ENCODE measurements at regions not wholly inside any gene's neighbourhood (a gene's known extent, or its start where the extent isn't known, plus 50 kb on each side); places are given as distances from the start of the nearest gene placed in this dataset.

DNA sequence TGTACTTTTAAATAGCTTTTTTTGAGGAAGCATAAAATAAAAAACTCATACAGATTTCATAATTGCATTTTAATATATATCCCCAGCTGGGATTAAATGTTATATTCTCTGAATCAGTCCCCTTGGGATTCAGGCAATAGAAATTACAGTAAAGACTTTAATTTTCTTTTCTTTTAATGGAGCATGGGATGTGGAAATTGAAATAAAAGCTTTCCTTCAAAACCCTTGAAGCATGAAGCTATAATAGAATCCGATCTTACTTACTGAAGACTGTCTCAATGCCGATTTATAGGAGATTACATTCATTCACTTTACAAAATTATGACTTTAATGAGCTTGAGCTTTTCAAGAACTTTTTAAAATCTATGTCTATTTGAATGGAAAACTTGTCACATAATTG is 243.4 kb downstream of the SPRY2 start:
- Histone ChIP-seq H3K4me3 (no peak overlapping the region), H3K27ac (no peak overlapping the region), H3K4me1 (replicated peaks in 1 of 2) (no peaks in the 10 kb centered on the region)
- WGBS, 10 experiments: 80 to 100% (median 94%) methylated on average over 1 to 2 of the region's 2 CpGs
- ATAC-seq (replicated peaks in 6 of 8): no peak
- in situ Hi-C loops (cut with MboI; ENCODE audit: low pct_unique_long_range_greater_than_20kb in 2 of 9, low sequenced_read_pairs in 9 of 9, unreplicated experiment in 9 of 9): no loop called here

- WGBS, 10 experiments: 0 to 60% (median 27%) methylated on average over 1 to 2 of the region's 2 CpGs; no CpG with 5 or more reads in 2 of the 10 experiments
Observed at GRCh38 chr13:80096383-80096782, 244.5 kb downstream of the SPRY2 start.

DNA sequence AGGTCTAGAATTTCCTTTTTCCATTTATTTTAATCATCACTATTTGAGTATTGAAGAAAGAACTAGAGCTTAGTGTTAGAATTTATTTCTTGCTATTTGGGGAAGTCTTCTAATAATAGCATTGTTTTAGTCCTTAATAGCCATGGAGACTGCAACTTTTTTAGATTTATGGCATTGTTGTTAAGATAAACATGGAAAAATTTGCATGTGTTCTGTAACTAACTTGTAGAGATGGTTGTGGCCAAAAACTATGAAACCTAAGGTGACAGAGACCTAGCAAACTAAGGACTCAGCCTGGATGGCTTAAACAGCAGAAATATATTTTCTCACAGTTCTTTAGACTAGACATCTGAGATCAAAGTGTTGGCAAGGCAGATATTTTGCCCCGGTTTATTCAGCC is 246.4 kb downstream of the SPRY2 start:
- WGBS, 10 experiments: 0 to 100% (median 89%) methylated on average over 1 of the region's 1 CpG; no CpG with 5 or more reads in 3 of the 10 experiments
- in situ Hi-C loops (cut with MboI; ENCODE audit: low pct_unique_long_range_greater_than_20kb in 2 of 9, low sequenced_read_pairs in 9 of 9, unreplicated experiment in 9 of 9): no loop called here
- no peak for ATAC-seq (replicated peaks in 6 of 8)
- no peaks in the 10 kb centered on the region for H3K4me1 ChIP-seq (replicated peaks in 1 of 2)
- no peak overlapping the region for H3K27ac ChIP-seq
- no peak overlapping the region for H3K4me3 ChIP-seq

More at GRCh38 chr13:80096383-80096782, 244.5 kb downstream of the SPRY2 start:
- no peaks in the 10 kb centered on the region for H3K4me1 ChIP-seq (replicated peaks in 1 of 2)
- no peak for ATAC-seq (replicated peaks in 6 of 8)
- no peak overlapping the region for H3K4me3 ChIP-seq
- in situ Hi-C loops (cut with MboI; ENCODE audit: low pct_unique_long_range_greater_than_20kb in 2 of 9, low sequenced_read_pairs in 9 of 9, unreplicated experiment in 9 of 9): no loop called here
- no peak overlapping the region for H3K27ac ChIP-seq

GRCh38 chr13:80093888-80094287 is 247.0 kb downstream of the SPRY2 start:
- no peaks in the 10 kb centered on the region for H3K4me1 ChIP-seq (replicated peaks in 1 of 2)
- no peak overlapping the region for H3K4me3 ChIP-seq
- in situ Hi-C loops (cut with MboI; ENCODE audit: low pct_unique_long_range_greater_than_20kb in 2 of 9, low sequenced_read_pairs in 9 of 9, unreplicated experiment in 9 of 9): no loop called here
- no peak overlapping the region for H3K27ac ChIP-seq
- no peak for ATAC-seq (replicated peaks in 6 of 8)
- 61 to 100% (median 80%) methylated on average over 1 to 8 of the region's 10 CpGs; no CpG with 5 or more reads in 3 of the 10 experiments for WGBS, 10 experiments

- Histone ChIP-seq H3K27ac (no peak overlapping the region), H3K4me3 (no peak overlapping the region), H3K4me1 (replicated peaks in 1 of 2) (no peaks in the 10 kb centered on the region)
- WGBS, 10 experiments: 53 to 100% (median 89%) methylated on average over 2 to 3 of the region's 3 CpGs; no CpG with 5 or more reads in 1 of the 10 experiments
- no peak for ATAC-seq (replicated peaks in 6 of 8)
- in situ Hi-C loops (cut with MboI; ENCODE audit: low pct_unique_long_range_greater_than_20kb in 2 of 9, low sequenced_read_pairs in 9 of 9, unreplicated experiment in 9 of 9): no loop called here
Observed at GRCh38 chr13:80086304-80086721, 254.6 kb downstream of the SPRY2 start.

DNA sequence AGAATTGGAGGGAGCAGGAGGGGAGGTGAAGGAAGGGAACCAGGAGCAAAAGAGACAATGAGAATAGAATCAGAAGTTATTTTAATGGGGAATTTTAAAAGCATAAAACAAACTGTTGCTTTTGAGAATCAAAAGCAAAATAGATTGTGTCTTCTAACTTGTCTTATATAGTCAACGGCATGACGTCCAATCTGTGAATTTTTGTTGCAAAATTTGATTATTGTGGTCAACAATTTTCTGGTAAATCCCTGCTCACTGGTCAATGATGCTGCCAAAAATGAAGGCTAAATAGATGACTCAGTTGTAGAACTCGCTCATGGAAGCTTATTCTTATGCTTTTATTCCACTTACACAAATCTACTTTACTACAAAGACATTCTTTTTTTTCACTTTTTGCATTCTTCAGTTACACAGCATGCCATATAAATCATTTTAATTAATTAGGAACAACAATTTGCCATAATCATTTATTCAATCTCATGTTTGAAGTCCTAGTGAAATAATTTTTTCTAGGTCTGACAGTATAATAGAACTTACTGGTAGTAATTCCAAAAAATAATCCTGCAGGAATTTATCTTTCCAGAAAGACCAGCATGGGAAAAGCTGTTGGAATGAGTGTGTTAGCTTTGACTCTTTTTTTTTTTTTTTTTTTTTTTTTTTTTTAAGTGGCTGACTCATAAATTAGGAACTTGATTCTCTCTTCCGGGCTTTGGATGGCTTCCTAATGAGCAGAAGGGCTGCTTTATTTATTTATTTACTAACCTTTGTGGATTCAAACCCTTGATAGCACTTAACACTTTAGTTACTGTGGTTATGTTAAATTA is 256.9 kb downstream of the SPRY2 start:
- H3K27ac ChIP-seq: no peak overlapping the region
- WGBS, 10 experiments: 0 to 87% (median 62%) methylated on average over 3 to 4 of the region's 4 CpGs; no CpG with 5 or more reads in 1 of the 10 experiments
- ATAC-seq (replicated peaks in 6 of 8): peak in 6 of 8 experiments; percentile 14 to 87 (median 50)
- no peak overlapping the region for H3K4me3 ChIP-seq
- H3K4me1 ChIP-seq (replicated peaks in 1 of 2): no peaks in the 10 kb centered on the region
- in situ Hi-C loops (cut with MboI; ENCODE audit: low pct_unique_long_range_greater_than_20kb in 2 of 9, low sequenced_read_pairs in 9 of 9, unreplicated experiment in 9 of 9): no loop called here

- WGBS, 10 experiments: 0 to 96% (median 79%) methylated on average over 2 to 6 of the region's 6 CpGs; no CpG with 5 or more reads in 1 of the 10 experiments
- ATAC-seq (replicated peaks in 6 of 8): peak in 3 of 8 experiments; percentile 57 to 84 (median 74)
- in situ Hi-C loops (cut with MboI; ENCODE audit: low pct_unique_long_range_greater_than_20kb in 2 of 9, low sequenced_read_pairs in 9 of 9, unreplicated experiment in 9 of 9): no loop called here
- Histone ChIP-seq H3K4me3 (no peak overlapping the region), H3K27ac (no peak overlapping the region), H3K4me1 (replicated peaks in 1 of 2) (no peaks in the 10 kb centered on the region)
Observed at GRCh38 chr13:80083081-80083852, 257.7 kb downstream of the SPRY2 start.

DNA sequence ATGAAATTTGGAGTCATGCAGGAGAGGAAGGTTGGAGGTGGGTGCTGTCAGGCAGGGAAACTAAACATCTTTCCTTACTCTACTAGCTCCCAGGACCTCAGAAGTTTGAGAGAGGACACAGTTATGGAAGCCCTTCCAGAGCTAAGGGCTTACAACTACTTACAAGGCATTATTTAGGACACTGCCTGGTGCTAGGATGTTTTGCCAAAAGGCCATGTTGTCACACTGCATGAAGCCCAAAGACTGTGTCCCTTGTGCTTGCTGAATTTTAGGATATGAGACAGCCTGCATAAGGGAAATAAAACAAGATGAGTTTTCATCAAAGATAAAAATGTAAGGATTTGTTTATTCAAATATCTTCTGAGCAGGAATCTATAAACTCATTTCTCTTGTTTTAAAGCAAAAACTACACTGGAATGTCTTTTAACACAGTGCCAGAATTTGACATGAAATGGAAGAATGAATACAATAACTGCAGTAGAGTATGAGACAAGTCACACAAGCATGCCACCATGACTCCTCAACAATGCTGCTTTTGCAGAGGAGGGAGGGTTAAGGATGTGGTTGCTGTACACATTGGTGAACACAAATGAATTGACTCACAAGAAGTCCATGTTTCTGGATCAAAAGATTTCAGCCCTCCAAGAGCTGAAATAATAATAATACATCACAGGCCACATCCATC is 258.4 kb downstream of the SPRY2 start:
- in situ Hi-C loops (cut with MboI; ENCODE audit: low pct_unique_long_range_greater_than_20kb in 2 of 9, low sequenced_read_pairs in 9 of 9, unreplicated experiment in 9 of 9): no loop called here
- Histone ChIP-seq H3K27ac (no peak overlapping the region), H3K4me3 (no peak overlapping the region), H3K4me1 (replicated peaks in 1 of 2) (no peaks in the 10 kb centered on the region)
- ATAC-seq (replicated peaks in 6 of 8): no peak

GRCh38 chr13:80074811-80075210 is 266.1 kb downstream of the SPRY2 start:
- H3K4me1 ChIP-seq (replicated peaks in 1 of 2): no peaks in the 10 kb centered on the region
- ATAC-seq (replicated peaks in 6 of 8): no peak
- WGBS, 10 experiments: 33 to 100% (median 88%) methylated on average over 1 to 3 of the region's 4 CpGs; no CpG with 5 or more reads in 4 of the 10 experiments
- in situ Hi-C loops (cut with MboI; ENCODE audit: low pct_unique_long_range_greater_than_20kb in 2 of 9, low sequenced_read_pairs in 9 of 9, unreplicated experiment in 9 of 9): no loop called here
- H3K27ac ChIP-seq: no peak overlapping the region
- H3K4me3 ChIP-seq: no peak overlapping the region

DNA sequence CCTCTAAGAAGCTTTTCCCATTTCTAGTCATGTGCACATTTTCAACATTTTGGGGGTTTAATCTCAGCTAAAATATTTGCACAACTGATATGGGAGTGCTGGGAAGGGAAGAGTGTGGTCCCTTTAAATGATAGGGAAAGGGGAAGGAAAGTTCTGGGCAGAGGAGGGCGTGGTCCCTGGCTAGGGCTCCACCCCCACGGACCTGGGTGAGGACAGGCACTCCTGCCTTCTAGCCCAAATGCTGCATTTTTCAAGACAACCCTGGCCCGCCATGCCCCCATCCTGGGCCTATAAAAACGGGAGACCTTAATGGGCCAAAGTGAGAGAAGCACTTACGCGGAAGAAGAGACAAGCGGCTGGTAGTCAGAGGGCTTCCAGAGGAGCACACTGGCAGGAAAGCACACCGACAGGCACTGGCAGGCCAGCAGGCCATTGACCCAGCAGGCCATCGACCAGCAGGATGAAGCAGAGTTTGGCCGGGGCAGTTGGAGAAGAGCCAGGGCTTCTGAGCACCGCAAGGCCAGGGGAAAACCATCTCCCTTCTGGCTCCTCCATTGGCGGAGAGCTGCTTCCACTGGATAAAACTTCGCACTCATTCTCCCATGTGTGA is 266.7 kb downstream of the SPRY2 start:
- in situ Hi-C loops (cut with MboI; ENCODE audit: low pct_unique_long_range_greater_than_20kb in 2 of 9, low sequenced_read_pairs in 9 of 9, unreplicated experiment in 9 of 9): no loop called here
- no peak overlapping the region for H3K27ac ChIP-seq
- ATAC-seq (replicated peaks in 6 of 8): no peak
- WGBS, 10 experiments: 40 to 100% (median 85%) methylated on average over 1 to 9 of the region's 13 CpGs; no CpG with 5 or more reads in 1 of the 10 experiments
- H3K4me3 ChIP-seq: no peak overlapping the region
- H3K4me1 ChIP-seq (replicated peaks in 1 of 2): no peaks in the 10 kb centered on the region

DNA sequence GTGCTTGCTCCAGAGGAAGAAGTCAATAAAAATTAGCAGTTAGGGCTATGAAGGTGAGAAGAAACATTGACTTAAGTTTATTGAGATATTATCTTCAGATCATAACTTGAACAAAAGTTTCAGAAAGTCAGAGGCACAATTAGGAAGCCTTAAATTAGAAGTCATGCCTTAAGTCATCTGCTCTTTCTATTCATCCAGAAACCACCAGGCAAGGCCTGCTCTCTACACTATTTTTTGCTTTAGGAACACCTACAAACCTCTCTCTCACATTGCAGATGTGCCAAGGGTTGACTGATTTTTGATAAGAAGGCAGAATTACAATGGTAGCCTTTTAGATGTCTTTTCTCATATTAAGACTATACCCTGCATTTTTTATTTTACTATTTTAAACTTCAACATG is 268.7 kb downstream of the SPRY2 start:
- in situ Hi-C loops (cut with MboI; ENCODE audit: low pct_unique_long_range_greater_than_20kb in 2 of 9, low sequenced_read_pairs in 9 of 9, unreplicated experiment in 9 of 9): no loop called here
- no peak overlapping the region for H3K27ac ChIP-seq
- no peak for ATAC-seq (replicated peaks in 6 of 8)
- no peak overlapping the region for H3K4me3 ChIP-seq
- no peaks in the 10 kb centered on the region for H3K4me1 ChIP-seq (replicated peaks in 1 of 2)

DNA sequence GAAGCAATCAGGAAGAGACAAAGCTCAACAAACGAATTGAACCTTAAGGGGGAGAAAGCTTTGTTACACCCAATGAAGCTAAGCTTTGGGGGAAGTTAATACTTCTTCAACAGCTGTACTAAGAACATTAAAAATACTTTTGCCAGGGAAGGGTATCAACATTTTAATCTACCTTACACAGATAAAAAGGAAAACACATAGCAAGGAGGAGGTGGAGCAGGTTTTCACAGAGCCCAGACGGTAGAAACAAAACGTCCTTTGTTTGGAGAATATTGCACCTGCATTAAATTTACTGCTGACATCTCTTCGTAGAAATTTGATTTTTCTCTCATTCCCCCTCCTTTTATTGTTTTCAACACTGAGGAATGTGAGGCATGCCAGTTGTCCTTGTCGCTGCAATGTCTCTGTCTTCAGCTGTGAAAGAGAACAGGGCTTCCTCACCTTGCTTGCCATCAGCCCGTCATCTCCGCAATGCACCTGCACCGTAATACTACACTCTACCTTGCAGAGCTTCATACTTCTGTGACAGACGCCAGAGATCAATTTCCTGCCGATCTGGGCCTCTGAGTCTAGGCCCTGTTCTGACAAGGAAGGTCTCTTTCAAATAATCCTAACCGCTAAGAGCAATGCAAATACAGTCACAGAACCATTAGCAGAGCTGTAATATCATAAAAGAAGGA is 270.8 kb downstream of the SPRY2 start:
- in situ Hi-C loops (cut with MboI; ENCODE audit: low pct_unique_long_range_greater_than_20kb in 2 of 9, low sequenced_read_pairs in 9 of 9, unreplicated experiment in 9 of 9): no loop called here
- no peak for ATAC-seq (replicated peaks in 6 of 8)
- no peaks in the 10 kb centered on the region for H3K4me1 ChIP-seq (replicated peaks in 1 of 2)
- H3K4me3 ChIP-seq: no peak overlapping the region
- WGBS, 10 experiments: 20 to 77% (median 62%) methylated on average over 1 to 8 of the region's 11 CpGs
- H3K27ac ChIP-seq: no peak overlapping the region

Data from motor neuron (in vitro differentiated cells).